Neural cell (in vitro differentiated cells): ENCODE measurements at regions not wholly inside any gene's neighbourhood (a gene's known extent, or its start where the extent isn't known, plus 50 kb on each side); places are given as distances from the start of the nearest gene placed in this dataset.

ENCODE experiments used
- POLR2AphosphoS5 ChIP-seq: IDR thresholded peaks from 2 replicates; pipeline ENCODE4 v1.6.1; 2012
- RAD21 ChIP-seq: fragments of 450-650 bp; conservative IDR thresholded peaks from 2 replicates; pipeline ENCODE4 v1.6.1; 2014; ENCODE audit warnings: antibody characterized with exemption, mild to moderate bottlenecking, moderate library complexity
- TF ChIP-seq, protein P1 (sequence below): fragments of 450-650 bp; IDR thresholded peaks from 2 replicates; pipeline ENCODE4 v1.5.1; 2014; ENCODE audit warnings: antibody characterized with exemption, mild to moderate bottlenecking, moderate library complexity; ENCODE audit not compliant: poor library complexity, severe bottlenecking

DNA sequence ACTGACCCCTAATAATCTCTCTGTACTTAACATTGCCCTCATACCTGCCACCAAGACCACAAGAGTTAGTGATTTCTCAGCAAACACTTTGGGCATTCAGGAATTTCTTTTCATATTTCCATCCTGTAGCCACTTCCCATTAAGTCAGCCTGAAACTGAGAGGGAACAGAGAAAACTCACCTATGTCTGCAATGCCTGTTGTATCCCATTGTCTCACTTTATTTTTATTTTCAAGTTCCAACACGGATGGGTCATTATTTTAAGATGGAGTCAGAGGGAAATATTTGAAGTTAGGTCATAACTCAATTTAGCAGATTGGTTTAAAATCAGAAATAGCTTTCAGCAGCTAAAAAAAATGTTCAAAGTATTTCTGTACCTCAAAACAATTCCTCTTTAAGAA lies 937.8 kb upstream of the CHORDC1 start:
- TF ChIP-seq, protein P1, sequence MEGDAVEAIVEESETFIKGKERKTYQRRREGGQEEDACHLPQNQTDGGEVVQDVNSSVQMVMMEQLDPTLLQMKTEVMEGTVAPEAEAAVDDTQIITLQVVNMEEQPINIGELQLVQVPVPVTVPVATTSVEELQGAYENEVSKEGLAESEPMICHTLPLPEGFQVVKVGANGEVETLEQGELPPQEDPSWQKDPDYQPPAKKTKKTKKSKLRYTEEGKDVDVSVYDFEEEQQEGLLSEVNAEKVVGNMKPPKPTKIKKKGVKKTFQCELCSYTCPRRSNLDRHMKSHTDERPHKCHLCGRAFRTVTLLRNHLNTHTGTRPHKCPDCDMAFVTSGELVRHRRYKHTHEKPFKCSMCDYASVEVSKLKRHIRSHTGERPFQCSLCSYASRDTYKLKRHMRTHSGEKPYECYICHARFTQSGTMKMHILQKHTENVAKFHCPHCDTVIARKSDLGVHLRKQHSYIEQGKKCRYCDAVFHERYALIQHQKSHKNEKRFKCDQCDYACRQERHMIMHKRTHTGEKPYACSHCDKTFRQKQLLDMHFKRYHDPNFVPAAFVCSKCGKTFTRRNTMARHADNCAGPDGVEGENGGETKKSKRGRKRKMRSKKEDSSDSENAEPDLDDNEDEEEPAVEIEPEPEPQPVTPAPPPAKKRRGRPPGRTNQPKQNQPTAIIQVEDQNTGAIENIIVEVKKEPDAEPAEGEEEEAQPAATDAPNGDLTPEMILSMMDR: no peak
- no peak for TF ChIP-seq POLR2AphosphoS5
- TF ChIP-seq RAD21: no peak
